OCI-LY7 (cell line): ENCODE measurements at regions not wholly inside any gene's neighbourhood (a gene's known extent, or its start where the extent isn't known, plus 50 kb on each side); places are given as distances from the start of the nearest gene placed in this dataset.

Experiments used
- BruUV-seq: library from RNA; stranded (reverse); fragments of 400-500 nt; replicated peaks from 2 replicates; lab custom pipeline; 2021; lab: Mats Ljungman, UMichigan
- CTCF ChIA-PET: fragments of 300-600 bp; sonication (Branson Sonifier 250); formaldehyde crosslinking; loops from one replicate; lab custom pipeline; 2022; ENCODE audit warnings: antibody characterized with exemption; ENCODE audit not compliant: unreplicated experiment; lab: Charles Lee
- POLR2A ChIA-PET: fragments of 300-600 bp; sonication (Branson Sonifier 250); formaldehyde crosslinking; loops from one replicate; lab custom pipeline; 2022; ENCODE audit warnings: antibody characterized with exemption; lab: Charles Lee
- DNase-seq: peaks from one replicate; pipeline ENCODE4 v3.0.0-alpha.2; 2015; ENCODE audit warnings: low spot score
- H2AFZ ChIP-seq: fragments of 200-600 bp; sonication (generic), shearing (Covaris generic); 2 replicates; pipeline ENCODE4 v1.6.1; 2014; ENCODE audit warnings: mild to moderate bottlenecking, antibody characterized with exemption, low read length, moderate library complexity
- H3K27ac ChIP-seq: fragments of 200-600 bp; sonication (generic); 2 replicates; pipeline ENCODE4 v1.5.1; 2014; ENCODE audit warnings: mixed run types, low read depth, mild to moderate bottlenecking, moderate library complexity, low read length, inconsistent platforms; ENCODE audit not compliant: poor library complexity, severe bottlenecking
- H3K36me3 ChIP-seq: fragments of 200-600 bp; sonication (generic); 2 replicates; pipeline ENCODE4 v1.6.1; 2014; ENCODE audit warnings: mild to moderate bottlenecking, antibody characterized with exemption, low read length, moderate library complexity, mixed read lengths; ENCODE audit not compliant: insufficient read depth
- H3K4me1 ChIP-seq: fragments of 200-600 bp; sonication (generic); 2 replicates; pipeline ENCODE4 v1.5.1; 2014; ENCODE audit warnings: mild to moderate bottlenecking, low read length; ENCODE audit not compliant: insufficient read depth, poor library complexity, severe bottlenecking
- H3K4me2 ChIP-seq: fragments of 200-600 bp; sonication (generic); 2 replicates; pipeline ENCODE4 v1.6.1; 2014; ENCODE audit warnings: mild to moderate bottlenecking, low read length
- H3K4me3 ChIP-seq: fragments of 200-600 bp; sonication (generic); 2 replicates; pipeline ENCODE4 v1.5.1; 2014; ENCODE audit warnings: mild to moderate bottlenecking, low read depth, low read length; ENCODE audit not compliant: poor library complexity, severe bottlenecking
- H3K79me2 ChIP-seq: fragments of 200-600 bp; sonication (generic); 2 replicates; pipeline ENCODE4 v1.6.1; 2016; ENCODE audit warnings: low read depth, mild to moderate bottlenecking, low read length, moderate library complexity, mixed read lengths; ENCODE audit not compliant: insufficient read depth
- H3K9me2 ChIP-seq: fragments of 200-600 bp; sonication (generic); 2 replicates; pipeline ENCODE4 v1.6.1; 2016; ENCODE audit warnings: mild to moderate bottlenecking, low read length, mixed read lengths; ENCODE audit not compliant: insufficient read depth
- H3K9me3 ChIP-seq: fragments of 200-600 bp; sonication (generic); 2 replicates; pipeline ENCODE4 v1.6.1; 2014; ENCODE audit warnings: mild to moderate bottlenecking, mixed run types, low read length, mixed read lengths
- H4K20me1 ChIP-seq: fragments of 200-600 bp; sonication (generic); 2 replicates; pipeline ENCODE4 v1.6.1; 2014; ENCODE audit warnings: mild to moderate bottlenecking, antibody characterized with exemption, low read length, moderate library complexity, mixed read lengths; ENCODE audit not compliant: insufficient read depth
- EZH2phosphoT487 ChIP-seq: fragments of 200-600 bp; sonication (generic); IDR thresholded peaks from 2 replicates; pipeline ENCODE4 v1.6.1; 2018; ENCODE audit warnings: low read depth, borderline replicate concordance, mild to moderate bottlenecking, mixed run types, antibody characterized with exemption, low read length, moderate library complexity, mixed read lengths
- intact Hi-C: fragments of 100-400 bp; cut with micrococcal nuclease; formaldehyde crosslinking; loops from one replicate; pipeline ENCODE4 v1.10.0; 2022; ENCODE audit not compliant: unreplicated experiment
- TF ChIP-seq, protein P1 (sequence below): fragments of 200-600 bp; sonication (generic); conservative IDR thresholded peaks from 2 replicates; pipeline ENCODE4 v1.5.1; 2014; ENCODE audit warnings: mild to moderate bottlenecking, antibody characterized with exemption, low read length, moderate library complexity, mixed read lengths

DNA sequence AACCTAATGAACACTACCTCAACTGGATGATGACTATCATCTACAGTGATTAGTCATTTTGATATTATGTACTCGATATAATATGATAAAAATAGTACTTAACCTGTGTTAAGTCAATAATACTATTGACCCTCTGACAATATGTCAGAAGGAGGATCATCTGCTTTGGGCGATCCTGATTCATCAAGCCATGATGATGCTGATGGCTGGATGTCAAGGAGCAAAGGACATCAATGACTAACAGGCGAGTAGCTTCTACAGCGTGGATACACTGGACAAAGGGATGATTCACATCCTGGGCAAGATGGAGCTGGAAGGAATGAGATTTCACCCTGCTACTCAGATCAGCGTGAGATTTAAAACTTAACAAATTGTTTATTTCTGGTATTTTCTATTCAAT is 94.4 kb upstream of the SKAP2 start:
- CTCF ChIA-PET: no interaction called here
- H3K27ac ChIP-seq: no peak overlapping the region
- H3K9me3 ChIP-seq: no peaks in the 10 kb centered on the region
- no peak overlapping the region for H3K4me3 ChIP-seq
- TF ChIP-seq EZH2phosphoT487: no peak
- TF ChIP-seq, protein P1, sequence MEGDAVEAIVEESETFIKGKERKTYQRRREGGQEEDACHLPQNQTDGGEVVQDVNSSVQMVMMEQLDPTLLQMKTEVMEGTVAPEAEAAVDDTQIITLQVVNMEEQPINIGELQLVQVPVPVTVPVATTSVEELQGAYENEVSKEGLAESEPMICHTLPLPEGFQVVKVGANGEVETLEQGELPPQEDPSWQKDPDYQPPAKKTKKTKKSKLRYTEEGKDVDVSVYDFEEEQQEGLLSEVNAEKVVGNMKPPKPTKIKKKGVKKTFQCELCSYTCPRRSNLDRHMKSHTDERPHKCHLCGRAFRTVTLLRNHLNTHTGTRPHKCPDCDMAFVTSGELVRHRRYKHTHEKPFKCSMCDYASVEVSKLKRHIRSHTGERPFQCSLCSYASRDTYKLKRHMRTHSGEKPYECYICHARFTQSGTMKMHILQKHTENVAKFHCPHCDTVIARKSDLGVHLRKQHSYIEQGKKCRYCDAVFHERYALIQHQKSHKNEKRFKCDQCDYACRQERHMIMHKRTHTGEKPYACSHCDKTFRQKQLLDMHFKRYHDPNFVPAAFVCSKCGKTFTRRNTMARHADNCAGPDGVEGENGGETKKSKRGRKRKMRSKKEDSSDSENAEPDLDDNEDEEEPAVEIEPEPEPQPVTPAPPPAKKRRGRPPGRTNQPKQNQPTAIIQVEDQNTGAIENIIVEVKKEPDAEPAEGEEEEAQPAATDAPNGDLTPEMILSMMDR: no peak
- no peak for DNase-seq
- H2AFZ ChIP-seq: no peak overlapping the region
- H3K4me1 ChIP-seq: peaks cover 6% of the 10 kb centered on the region
- no peaks in the 10 kb centered on the region for H3K79me2 ChIP-seq
- no peaks in the 10 kb centered on the region for H3K9me2 ChIP-seq
- no TSS peak for BruUV-seq
- no peaks in the 10 kb centered on the region for H4K20me1 ChIP-seq
- POLR2A ChIA-PET: no interaction called here
- intact Hi-C loops: no loop called here
- no peaks in the 10 kb centered on the region for H3K36me3 ChIP-seq
- no peak overlapping the region for H3K4me2 ChIP-seq

DNA sequence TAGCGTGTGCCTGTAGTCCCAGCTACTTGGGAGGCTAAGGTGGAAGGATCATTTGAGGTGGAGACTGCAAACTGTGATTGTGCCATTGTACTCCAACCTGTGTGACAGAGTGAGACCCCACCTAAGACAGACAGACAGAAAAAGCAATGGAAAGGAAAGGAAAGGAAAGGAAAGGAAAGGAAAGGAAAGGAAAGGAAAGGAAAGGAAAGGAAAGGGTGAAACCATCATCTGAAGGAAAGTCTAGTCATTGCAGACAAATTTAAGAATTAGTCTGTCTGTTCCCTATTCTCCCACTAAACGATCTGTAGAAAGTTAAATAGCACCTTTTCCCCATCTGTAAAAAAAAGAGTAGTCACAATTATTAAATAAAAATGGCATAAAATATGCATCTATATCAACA is 91.1 kb upstream of the SKAP2 start:
- no peak overlapping the region for H2AFZ ChIP-seq
- BruUV-seq: no TSS peak
- no peaks in the 10 kb centered on the region for H3K9me2 ChIP-seq
- no peak for DNase-seq
- no peaks in the 10 kb centered on the region for H3K9me3 ChIP-seq
- no peak overlapping the region for H3K4me3 ChIP-seq
- TF ChIP-seq EZH2phosphoT487: no peak
- TF ChIP-seq, protein P1: no peak
- no peaks in the 10 kb centered on the region for H3K79me2 ChIP-seq
- H4K20me1 ChIP-seq: no peaks in the 10 kb centered on the region
- POLR2A ChIA-PET: interaction anchor here (1.1 kb wide), 1 partner anchor 8 kb away, joined by 4 read pairs; no protein-coding TSS in a partner anchor
- no peaks in the 10 kb centered on the region for H3K36me3 ChIP-seq
- no peak overlapping the region for H3K4me2 ChIP-seq
- H3K27ac ChIP-seq: no peak overlapping the region
- CTCF ChIA-PET: no interaction called here
- H3K4me1 ChIP-seq: no peaks in the 10 kb centered on the region
- intact Hi-C loops: no loop called here

DNA sequence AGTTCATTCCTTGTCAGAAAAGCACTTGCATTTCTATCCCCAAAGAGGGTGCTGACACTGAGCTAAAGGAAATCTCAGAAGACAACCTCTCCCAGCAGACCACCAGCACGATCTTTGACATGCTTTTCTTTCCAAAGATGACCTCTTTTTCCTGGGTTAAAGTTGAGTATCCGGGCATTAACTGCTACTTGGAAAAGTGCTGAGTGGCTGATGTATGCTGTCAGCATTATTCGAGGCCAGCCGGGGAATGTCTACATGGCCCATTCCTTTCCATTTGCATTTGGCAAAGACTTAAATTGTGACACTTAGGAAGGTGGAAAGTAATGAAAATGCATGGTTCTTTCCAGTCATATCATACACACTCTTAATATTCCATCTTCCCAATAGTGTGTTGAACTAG is 90.6 kb upstream of the SKAP2 start:
- H4K20me1 ChIP-seq: no peaks in the 10 kb centered on the region
- BruUV-seq: no TSS peak

More for the DNA sequence above, 90.6 kb upstream of the SKAP2 start:
- no peak overlapping the region for H3K27ac ChIP-seq
- no peak for DNase-seq
- H3K79me2 ChIP-seq: no peaks in the 10 kb centered on the region
- no peak overlapping the region for H3K4me3 ChIP-seq
- TF ChIP-seq, protein P1: no peak
- TF ChIP-seq EZH2phosphoT487: no peak
- H3K9me2 ChIP-seq: no peaks in the 10 kb centered on the region
- H2AFZ ChIP-seq: no peak overlapping the region
- no peak overlapping the region for H3K4me2 ChIP-seq
- no peaks in the 10 kb centered on the region for H3K9me3 ChIP-seq
- H3K4me1 ChIP-seq: no peaks in the 10 kb centered on the region
- intact Hi-C loops: no loop called here
- CTCF ChIA-PET: no interaction called here
- no peaks in the 10 kb centered on the region for H3K36me3 ChIP-seq
- POLR2A ChIA-PET: interaction anchor here (1.1 kb wide), 1 partner anchor 9 kb away, joined by 4 read pairs; no protein-coding TSS in a partner anchor
